NCI-H2196 treated with DMSO at 0.1 percent for 48 hours (cell line): ENCODE measurements at regions not wholly inside any gene's neighbourhood (a gene's known extent, or its start where the extent isn't known, plus 50 kb on each side); places are given as distances from the start of the nearest gene placed in this dataset.
A peak's percentile ranks its signal among the peaks of the same experiment; 100 is the strongest.
"Not testable (repeated sequence)": the region's sequence is repeated elsewhere in the genome, so short reads cannot be mapped to it uniquely, and the experiment has no call there.

Experiments
- DNase-seq: peaks from one replicate; lab custom pipeline; 2025; ENCODE audit not compliant: unreplicated experiment; lab: John Stamatoyannopoulos, UW

GRCh38 chr5:50898966-50899365, 232.5 kb downstream of the PARP8 start:
- DNase-seq, result no peak

GRCh38 chr5:50900952-50901510, 234.6 kb downstream of the PARP8 start:
- DNase-seq, result no peak

- no peak for DNase-seq
Measured at GRCh38 chr5:50903651-50904050, 237.2 kb downstream of the PARP8 start.

- DNase-seq, result no peak
Measured at GRCh38 chr5:50905996-50906570, 239.6 kb downstream of the PARP8 start.

- not testable (repeated sequence) for DNase-seq
Measured at GRCh38 chr5:50920160-50920559, 253.7 kb downstream of the PARP8 start.

- no peak for DNase-seq
Measured at GRCh38 chr5:50921366-50922133, 255.1 kb downstream of the PARP8 start.

GRCh38 chr5:50922134-50922941, 255.9 kb downstream of the PARP8 start:
- not testable (repeated sequence) for DNase-seq

- DNase-seq, result no peak
Measured at GRCh38 chr5:50922942-50923767, 256.7 kb downstream of the PARP8 start.

GRCh38 chr5:50923768-50924494, 257.5 kb downstream of the PARP8 start:
- DNase-seq, result no peak

- DNase-seq, result no peak
Measured at GRCh38 chr5:50927953-50928352, 261.5 kb downstream of the PARP8 start.

- DNase-seq, result no peak
Measured at GRCh38 chr5:50929174-50929573, 262.7 kb downstream of the PARP8 start.

GRCh38 chr5:50934343-50934742, 267.9 kb downstream of the PARP8 start:
- DNase-seq, result no peak

- no peak for DNase-seq
Measured at GRCh38 chr5:50945139-50945538, 278.7 kb downstream of the PARP8 start.

GRCh38 chr5:50947906-50948683, 281.7 kb downstream of the PARP8 start:
- no peak for DNase-seq

GRCh38 chr5:50953290-50953689, 286.9 kb downstream of the PARP8 start:
- DNase-seq, result no peak

GRCh38 chr5:50958852-50959457, 292.5 kb downstream of the PARP8 start:
- no peak for DNase-seq

- DNase-seq, result peak; percentile 3
Measured at GRCh38 chr5:50962934-50963872, 296.8 kb downstream of the PARP8 start.
